ENCODE measurements at regions not wholly inside any gene's neighbourhood (a gene's known extent, or its start where the extent isn't known, plus 50 kb on each side); places are given as distances from the start of the nearest gene placed in this dataset.

DNA sequence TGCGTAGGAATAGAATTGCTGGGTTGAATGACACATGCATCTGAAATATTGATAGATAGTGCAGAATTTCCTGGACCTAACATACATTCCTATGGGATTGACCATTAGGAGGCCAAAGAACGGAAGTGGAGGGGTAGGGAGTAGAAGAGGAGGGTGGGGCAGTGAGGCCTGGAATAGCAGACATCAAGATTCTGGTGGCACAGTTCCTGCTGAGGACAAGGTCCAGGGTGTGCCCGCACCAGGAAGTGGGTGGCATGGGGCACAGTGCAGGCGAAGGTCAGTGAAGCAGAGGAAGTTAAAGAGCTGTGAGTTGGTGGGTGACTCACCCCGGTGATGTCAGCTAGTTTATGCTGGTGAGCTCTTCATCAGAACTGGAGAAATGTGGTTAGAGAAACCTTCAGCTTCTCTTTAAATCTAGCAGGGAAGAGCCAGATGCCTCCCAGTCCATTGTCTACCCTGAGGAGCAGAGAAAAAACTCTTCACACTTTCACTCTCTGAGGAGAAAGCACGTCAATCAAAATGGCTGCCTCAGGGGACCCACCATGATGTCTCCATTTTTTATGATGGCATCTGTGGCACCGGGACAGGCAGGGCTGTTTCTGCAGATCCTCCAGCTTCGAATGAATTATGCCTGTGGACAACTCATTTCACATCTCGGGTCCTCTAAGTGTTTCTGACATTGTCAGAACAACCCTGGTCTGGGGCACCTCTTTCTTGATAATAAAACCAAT is 55.9 kb upstream of the CTLA4 start:
- TF ChIP-seq EZH2 (IDR thresholded peaks at IDR 0.05; ENCODE audit: insufficient read depth, poor library complexity, severe bottlenecking) (no peak), EZH2phosphoT487 (IDR thresholded peaks at IDR 0.05; ENCODE audit: insufficient read depth, low read depth) (0 out of 2 replicates have a peak, but pooled peaks have one; percentile 81)

All from GM23248 (cell line).